DOHH2 (cell line): ENCODE measurements at regions not wholly inside any gene's neighbourhood (a gene's known extent, or its start where the extent isn't known, plus 50 kb on each side); places are given as distances from the start of the nearest gene placed in this dataset.

ENCODE experiments used
- H3F3A ChIP-seq: fragments of 200-600 bp; sonication (generic), shearing (Covaris generic); 2 replicates; pipeline ENCODE4 v1.6.0; 2016; ENCODE audit warnings: antibody characterized with exemption, mild to moderate bottlenecking; ENCODE audit not compliant: control insufficient read depth, insufficient read depth
- H3K27ac ChIP-seq: fragments of 200-600 bp; sonication (generic); 2 replicates; pipeline ENCODE4 v1.5.1; 2014; ENCODE audit warnings: low read depth, mild to moderate bottlenecking, low read length, moderate library complexity
- H3K27me3 ChIP-seq: fragments of 200-600 bp; sonication (generic); 2 replicates; pipeline ENCODE4 v1.6.1; 2014; ENCODE audit warnings: mild to moderate bottlenecking, low read length, mixed read lengths; ENCODE audit not compliant: control insufficient read depth
- H3K36me3 ChIP-seq: fragments of 200-600 bp; sonication (generic); 2 replicates; pipeline ENCODE4 v1.6.1; 2014; ENCODE audit warnings: mild to moderate bottlenecking, low read length, moderate library complexity, mixed read lengths; ENCODE audit not compliant: control insufficient read depth
- H3K4me1 ChIP-seq: fragments of 200-600 bp; sonication (generic); 2 replicates; pipeline ENCODE4 v1.6.1; 2014; ENCODE audit warnings: mild to moderate bottlenecking, low read length, mixed read lengths; ENCODE audit not compliant: control insufficient read depth
- H3K4me2 ChIP-seq: fragments of 200-600 bp; sonication (generic); 2 replicates; pipeline ENCODE4 v1.6.0; 2014; ENCODE audit warnings: mild to moderate bottlenecking, low read length, moderate library complexity
- H3K4me3 ChIP-seq: fragments of 200-600 bp; sonication (generic); 2 replicates; pipeline ENCODE4 v1.5.1; 2014; ENCODE audit warnings: mild to moderate bottlenecking, low read length, mixed read lengths
- H3K79me2 ChIP-seq: fragments of 200-600 bp; sonication (generic); 2 replicates; pipeline ENCODE4 v1.6.1; 2014; ENCODE audit warnings: mild to moderate bottlenecking, low read length, mixed read lengths; ENCODE audit not compliant: control insufficient read depth
- H3K9me2 ChIP-seq: fragments of 200-600 bp; sonication (generic); replicated peaks from 2 replicates; pipeline ENCODE4 v1.6.1; 2014; ENCODE audit warnings: mild to moderate bottlenecking, low read length, mixed read lengths; ENCODE audit not compliant: control insufficient read depth
- H3K9me3 ChIP-seq: fragments of 200-600 bp; sonication (generic); 2 replicates; pipeline ENCODE4 v1.6.1; 2014; ENCODE audit warnings: antibody characterized with exemption, low read length, mixed read lengths; ENCODE audit not compliant: control insufficient read depth, insufficient read depth
- H4K20me1 ChIP-seq: fragments of 200-600 bp; sonication (generic); 2 replicates; pipeline ENCODE4 v1.6.0; 2014; ENCODE audit warnings: low read depth, mild to moderate bottlenecking, antibody characterized with exemption, low read length, moderate library complexity; ENCODE audit not compliant: control insufficient read depth, insufficient read depth
- CTCF ChIP-seq: fragments of 200-600 bp; sonication (generic); IDR thresholded peaks from one replicate; pipeline ENCODE4 v1.5.1; 2014; ENCODE audit warnings: antibody characterized with exemption, mild to moderate bottlenecking, low read depth, low read length; ENCODE audit not compliant: poor library complexity, severe bottlenecking
- EZH2phosphoT487 ChIP-seq: fragments of 200-600 bp; sonication (generic); IDR thresholded peaks from 2 replicates; pipeline ENCODE4 v1.6.1; 2017; ENCODE audit warnings: borderline replicate concordance, mild to moderate bottlenecking, antibody characterized with exemption, low read length, moderate library complexity, mixed read lengths

DNA sequence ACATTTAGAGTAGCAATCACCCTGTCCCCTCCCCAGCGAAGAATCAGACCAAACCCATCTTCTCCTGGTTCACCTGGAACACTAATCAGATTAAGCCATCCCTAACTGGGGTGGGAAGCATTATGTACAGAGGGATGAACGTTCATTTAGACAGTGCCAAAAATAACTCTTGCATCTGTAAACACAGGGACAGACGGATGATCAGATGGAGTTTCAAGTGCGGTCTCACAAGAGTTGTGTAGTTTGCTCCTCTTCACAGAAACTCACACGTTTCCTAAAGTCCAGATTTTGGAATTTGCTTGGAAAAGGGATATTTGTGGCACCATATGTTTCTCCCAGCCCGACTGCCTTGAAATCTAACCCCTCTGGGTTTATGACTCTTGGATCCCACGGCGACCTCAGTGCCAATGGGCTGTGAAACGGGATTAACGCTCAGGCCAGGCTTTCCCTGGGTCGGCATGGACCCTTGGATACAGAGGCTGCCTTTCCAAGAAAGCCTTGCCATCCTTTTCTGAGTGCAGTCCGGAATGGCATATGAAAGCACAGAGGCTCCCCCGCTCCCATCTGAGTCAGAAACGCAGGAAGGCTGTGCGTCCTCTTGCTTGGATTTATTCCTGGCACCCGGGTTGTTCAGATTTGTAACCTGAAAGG is 293.2 kb upstream of the HABP2 start:
- Histone ChIP-seq H3K36me3 (no peaks in the 10 kb centered on the region), H3K9me3 (no peaks in the 10 kb centered on the region), H3K79me2 (no peaks in the 10 kb centered on the region), H4K20me1 (no peaks in the 10 kb centered on the region), H3K4me3 (no peak overlapping the region), H3K4me1 (no peaks in the 10 kb centered on the region), H3F3A (no peaks in the 10 kb centered on the region), H3K27ac (no peak overlapping the region), H3K4me2 (no peak overlapping the region), H3K27me3 (no peaks in the 10 kb centered on the region), H3K9me2 (no peaks in the 10 kb centered on the region)
- no peak for TF ChIP-seq CTCF
- no peak for TF ChIP-seq EZH2phosphoT487

DNA sequence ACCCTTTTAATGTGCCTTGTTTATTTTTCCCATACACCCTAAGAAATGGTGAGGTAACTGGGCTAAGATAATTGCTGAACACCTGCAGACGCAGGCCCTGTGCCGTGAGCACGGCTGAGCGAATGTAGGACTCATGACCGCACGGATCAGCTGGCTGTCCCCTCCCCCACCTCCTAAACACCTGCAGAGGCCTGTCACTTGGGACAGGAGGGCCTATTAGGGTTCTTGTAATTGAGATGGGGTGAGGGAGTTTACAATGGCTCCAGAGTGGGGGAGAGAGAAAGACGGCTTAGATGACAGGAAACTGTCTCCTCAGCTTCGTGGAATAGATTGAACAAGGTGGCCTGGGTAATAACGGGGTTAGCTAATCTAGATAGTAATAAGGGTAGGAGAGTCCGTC is 291.7 kb upstream of the HABP2 start:
- Histone ChIP-seq H3K4me2 (no peak overlapping the region), H3F3A (no peaks in the 10 kb centered on the region), H4K20me1 (no peaks in the 10 kb centered on the region), H3K36me3 (no peaks in the 10 kb centered on the region), H3K27ac (no peak overlapping the region), H3K79me2 (no peaks in the 10 kb centered on the region), H3K9me3 (no peaks in the 10 kb centered on the region), H3K27me3 (0 out of 2 replicates have a peak, but pooled peaks cover 1% of the 10 kb centered on the region), H3K9me2 (no peaks in the 10 kb centered on the region), H3K4me3 (no peak overlapping the region), H3K4me1 (no peaks in the 10 kb centered on the region)
- TF ChIP-seq EZH2phosphoT487 (no peak), CTCF (no peak)

DNA sequence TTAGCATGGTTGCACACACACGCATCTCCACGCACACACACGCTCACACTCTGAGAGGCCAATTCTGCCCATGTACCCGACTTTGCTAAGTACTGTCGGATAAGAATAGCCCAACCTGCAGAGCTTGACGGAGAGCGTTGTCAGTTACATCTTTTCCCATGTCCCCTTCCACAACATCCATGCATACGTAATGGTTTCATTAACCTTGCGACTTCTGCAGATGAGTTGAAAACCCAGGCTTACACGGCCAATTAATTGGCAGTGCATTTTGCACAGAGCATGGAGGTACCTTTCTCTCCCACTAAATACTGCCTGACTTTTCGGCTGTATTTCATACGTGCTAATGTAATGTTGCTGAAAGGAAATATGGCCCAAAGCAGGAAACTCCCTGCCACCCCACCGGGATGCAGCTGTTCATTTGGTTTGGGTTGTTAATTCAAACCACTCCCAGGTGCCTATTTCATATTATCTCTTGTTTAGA is 291.2 kb upstream of the HABP2 start:
- 0 out of 2 replicates have a peak, but pooled peaks cover 2% of the 10 kb centered on the region for H3K27me3 ChIP-seq
- no peaks in the 10 kb centered on the region for H3K9me2 ChIP-seq
- H3K27ac ChIP-seq, result no peak overlapping the region
- H3K4me3 ChIP-seq, result no peak overlapping the region
- H3K9me3 ChIP-seq, result no peaks in the 10 kb centered on the region
- no peaks in the 10 kb centered on the region for H3K79me2 ChIP-seq
- TF ChIP-seq CTCF (no peak), EZH2phosphoT487 (no peak)
- H3K4me2 ChIP-seq, result no peak overlapping the region
- H3K36me3 ChIP-seq, result no peaks in the 10 kb centered on the region
- H3K4me1 ChIP-seq, result no peaks in the 10 kb centered on the region
- H4K20me1 ChIP-seq, result no peaks in the 10 kb centered on the region
- H3F3A ChIP-seq, result no peaks in the 10 kb centered on the region
